GM11168 (cell line): ENCODE measurements at regions not wholly inside any gene's neighbourhood (a gene's known extent, or its start where the extent isn't known, plus 50 kb on each side); places are given as distances from the start of the nearest gene placed in this dataset.
"Not testable (repeated sequence)": the region's sequence is repeated elsewhere in the genome, so short reads cannot be mapped to it uniquely, and the experiment has no call there.

Source experiments
- in situ Hi-C: fragments of 300-500 bp; cut with MboI; formaldehyde crosslinking; loops from one replicate; pipeline ENCODE4 v1.12.0; 2022; ENCODE audit warnings: low sequenced_read_pairs; ENCODE audit not compliant: unreplicated experiment

DNA sequence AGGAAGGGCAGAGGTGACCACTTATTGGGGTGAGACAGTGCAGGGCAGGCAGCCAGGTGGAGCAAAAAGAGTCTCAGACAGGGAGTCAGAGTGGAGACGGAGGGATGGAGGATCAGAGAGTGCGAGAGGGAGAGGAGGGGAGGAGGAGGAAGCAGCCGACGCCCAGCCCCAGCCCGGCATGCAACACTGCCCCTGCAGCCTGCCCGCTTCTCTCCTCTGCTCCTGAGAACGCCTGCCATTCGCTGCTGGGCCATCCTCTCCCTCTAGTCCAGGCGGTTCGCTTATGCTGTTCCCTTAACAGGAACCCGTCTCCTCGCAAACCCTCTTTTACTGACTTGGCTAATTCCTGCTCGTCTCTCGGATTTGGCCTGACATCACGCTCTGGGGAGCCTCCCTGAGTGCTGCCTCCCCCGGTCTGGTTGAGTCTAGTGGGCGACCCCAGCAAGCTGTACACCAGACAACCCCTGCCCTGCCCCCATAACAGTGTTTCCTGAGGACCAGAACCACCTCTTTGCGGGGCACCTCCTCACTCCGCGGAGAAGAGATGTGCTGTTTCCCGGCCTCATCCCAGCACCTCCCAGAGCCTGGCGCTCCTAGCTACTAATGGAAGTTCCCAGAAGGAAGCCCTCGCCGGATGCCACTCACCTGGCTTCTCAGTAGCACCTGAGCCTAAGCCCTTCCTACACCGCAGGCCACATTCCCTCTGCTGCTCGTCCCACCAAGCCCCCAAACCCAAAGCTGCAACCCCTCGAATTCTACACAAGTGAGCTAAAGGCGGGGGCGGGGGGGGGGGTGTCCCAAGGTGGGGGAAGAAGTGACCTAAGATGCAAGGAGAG, 61.2 kb upstream of the CCL1 start:
- in situ Hi-C loops: no loop called here

DNA sequence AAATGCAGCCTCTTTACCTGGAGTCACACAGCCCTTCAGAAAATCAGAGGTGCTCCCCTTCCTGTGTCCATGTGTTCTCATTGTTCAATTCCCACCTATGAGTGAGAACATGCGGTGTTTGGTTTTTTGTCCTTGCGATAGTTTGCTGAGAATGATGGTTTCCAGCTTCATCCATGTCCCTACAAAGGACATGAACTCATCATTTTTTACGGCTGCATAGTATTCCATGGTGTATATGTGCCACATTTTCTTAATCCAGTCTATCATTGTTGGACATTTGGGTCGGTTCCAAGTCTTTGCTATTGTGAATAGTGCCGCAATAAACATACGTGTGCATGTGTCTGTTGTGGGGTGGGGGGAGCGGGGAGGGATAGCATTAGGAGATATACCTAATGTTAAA, 60.3 kb upstream of the CCL1 start:
- in situ Hi-C loops: not testable (repeated sequence)

DNA sequence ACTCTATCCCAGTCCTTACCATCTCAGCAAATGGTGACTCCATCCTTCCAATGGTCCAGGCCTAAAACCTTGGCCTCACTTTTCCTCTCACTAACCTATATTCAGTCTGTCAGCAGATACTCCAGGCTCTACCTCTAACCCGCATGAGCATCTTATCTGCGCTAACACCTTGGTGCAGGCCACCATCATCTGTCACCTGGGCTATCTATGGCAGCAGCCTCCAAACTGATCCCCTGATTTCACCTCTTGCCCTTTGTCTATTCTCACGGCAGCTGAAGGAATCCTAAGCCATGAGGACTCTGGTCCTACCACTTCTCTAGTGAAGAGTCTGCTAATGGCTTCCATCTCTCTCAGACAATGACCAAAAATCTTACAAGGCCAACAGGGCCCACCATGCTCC, 57.9 kb upstream of the CCL1 start:
- in situ Hi-C loops: no loop called here

DNA sequence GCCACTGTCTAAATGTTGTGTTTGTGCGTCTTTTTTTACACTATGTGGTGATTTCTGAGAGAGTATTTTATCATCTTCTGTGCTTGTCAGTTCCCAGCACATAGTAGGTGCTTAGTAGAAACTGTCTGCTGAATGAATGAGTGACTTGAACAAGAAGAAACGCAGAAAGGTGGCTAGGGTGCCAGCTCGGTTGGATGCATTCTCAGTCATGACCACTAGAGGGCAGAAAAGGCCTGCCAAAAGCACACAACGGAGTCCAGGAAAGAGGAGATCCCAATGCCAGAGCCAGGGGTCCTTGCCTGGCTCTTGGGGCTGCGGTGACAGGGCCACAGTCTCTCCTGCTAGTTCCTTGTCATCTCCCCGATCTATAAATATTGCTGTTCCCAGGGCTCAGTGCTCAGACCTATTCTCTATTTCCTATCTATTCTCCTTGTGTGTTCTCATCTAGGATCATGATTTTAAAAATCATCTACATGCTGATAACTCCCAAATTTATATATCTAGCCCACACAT, 57.3 kb upstream of the CCL1 start:
- in situ Hi-C loops: no loop called here

DNA sequence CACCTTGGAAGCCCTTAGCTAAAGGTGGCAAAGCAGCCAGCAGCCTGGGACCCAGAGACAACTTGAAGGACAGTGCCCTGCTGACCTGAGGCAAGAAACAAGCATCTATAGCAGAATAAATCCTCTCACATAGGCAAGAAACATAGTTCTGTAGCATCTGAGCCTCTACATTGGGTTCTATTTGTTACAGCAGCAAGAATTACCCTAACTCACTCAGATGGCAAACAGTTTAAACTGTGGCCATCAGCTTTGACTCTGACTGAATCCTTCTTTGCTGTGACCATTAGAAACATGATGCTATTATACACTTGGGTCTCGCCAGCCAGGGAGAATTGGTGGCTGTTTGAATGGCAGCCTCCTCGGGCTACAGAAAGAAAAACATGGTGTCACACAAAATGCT, 53.1 kb upstream of the CCL1 start:
- in situ Hi-C loops: no loop called here

DNA sequence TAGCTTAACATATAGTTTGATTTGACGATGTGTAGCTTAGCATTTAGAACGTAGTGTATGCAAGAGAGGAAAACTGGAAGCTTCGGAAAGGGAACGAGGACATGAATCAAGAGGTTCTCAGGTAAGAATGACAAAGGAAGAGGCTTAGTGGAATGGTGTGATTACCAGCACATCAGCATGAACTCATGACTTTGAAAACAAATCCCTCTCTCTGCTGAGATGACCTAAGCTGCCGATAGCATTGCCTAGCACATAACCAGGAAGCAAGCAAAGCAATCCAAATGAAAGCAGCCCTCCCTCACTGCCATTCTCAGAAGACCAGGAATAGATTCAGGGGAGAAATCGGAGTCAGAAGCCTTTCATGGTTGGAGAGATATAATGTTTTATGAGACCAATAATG, 51.3 kb upstream of the CCL1 start:
- in situ Hi-C loops: no loop called here

DNA sequence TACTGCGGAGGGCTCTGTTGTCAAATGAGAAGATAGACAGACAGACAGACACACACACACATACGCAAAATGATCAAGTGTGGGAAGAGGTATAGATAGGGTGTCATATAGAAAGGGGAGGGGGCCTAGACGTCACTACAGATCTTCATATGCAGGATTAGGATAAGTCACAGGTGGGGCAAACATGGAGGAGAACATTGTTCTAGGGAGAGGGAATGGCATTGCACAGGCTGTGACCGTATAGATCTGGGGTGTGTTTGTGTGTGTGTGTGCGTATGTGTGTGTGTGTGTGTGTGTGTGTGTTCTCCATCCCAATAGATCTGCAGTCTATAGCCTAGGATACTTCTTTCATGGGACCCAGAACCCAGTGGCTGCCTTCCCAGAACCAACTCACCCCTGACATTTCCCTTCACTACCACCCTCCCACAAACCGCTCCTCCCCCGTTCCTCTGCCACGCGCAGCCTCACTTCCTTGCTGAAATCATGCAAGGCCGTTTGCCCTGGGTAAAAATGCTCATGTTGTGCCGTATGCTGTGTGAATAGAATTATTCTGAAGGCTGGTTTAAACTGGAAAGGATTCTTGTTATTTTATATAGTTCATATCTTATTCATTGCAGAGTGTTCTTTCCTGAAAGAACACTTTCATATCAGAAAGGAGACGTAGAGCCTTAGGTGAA, 50.5 kb upstream of the CCL1 start:
- in situ Hi-C loops: no loop called here

DNA sequence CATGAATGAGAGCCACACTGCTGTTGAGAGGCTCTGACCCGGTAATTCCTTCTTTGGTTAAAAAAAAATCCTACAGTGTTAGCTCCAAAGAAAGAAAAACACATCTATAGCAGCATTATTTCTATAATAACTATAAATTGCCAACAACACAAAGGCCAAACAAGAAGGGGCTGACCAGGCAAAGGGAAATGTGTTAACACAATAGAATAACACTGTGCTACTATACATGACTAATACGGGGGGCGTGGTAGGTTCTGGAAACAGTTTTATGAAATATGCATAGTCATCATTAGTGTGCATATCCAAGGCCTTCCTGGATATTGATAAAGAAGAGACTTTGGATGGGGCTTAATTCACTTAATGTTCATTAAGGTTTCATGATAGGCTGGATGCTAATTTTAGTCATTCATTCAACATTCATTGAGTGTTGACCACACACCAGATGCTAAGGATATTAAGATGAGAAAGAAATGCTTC, 50.0 kb upstream of the CCL1 start:
- in situ Hi-C loops: no loop called here
